HCT116 (cell line): ENCODE measurements at regions not wholly inside any gene's neighbourhood (a gene's known extent, or its start where the extent isn't known, plus 50 kb on each side); places are given as distances from the start of the nearest gene placed in this dataset.

ENCODE experiments used
- CBX3 ChIP-seq: IDR thresholded peaks from 2 replicates; pipeline ENCODE4 v1.6.1; 2012; ENCODE audit warnings: low read depth
- CEBPB ChIP-seq: IDR thresholded peaks from 2 replicates; pipeline ENCODE4 v1.6.1; 2012; ENCODE audit warnings: low read depth
- EZH2 ChIP-seq: fragments of 200-600 bp; sonication (generic); IDR thresholded peaks from 2 replicates; pipeline ENCODE4 v1.6.1; 2017; ENCODE audit warnings: antibody characterized with exemption, mixed run types
- POLR2AphosphoS5 ChIP-seq: IDR thresholded peaks from 2 replicates; pipeline ENCODE4 v1.6.1; 2011; ENCODE audit warnings: mild to moderate bottlenecking, low read depth, low read length, moderate library complexity
- RAD21 ChIP-seq: IDR thresholded peaks from 2 replicates; pipeline ENCODE4 v1.6.1; 2012; ENCODE audit warnings: low read depth, mild to moderate bottlenecking
- TF ChIP-seq, protein P1 (sequence below), 3 experiments: fragments of 200-600 bp in 1 of 3; sonication (generic) in 1 of 3; IDR thresholded peaks in 2 of 3; conservative IDR thresholded peaks in 1 of 3; 2 replicates each; pipeline ENCODE4 v1.5.1; 2012 to 2017; ENCODE audit warnings: low read depth in 2 of 3, low read length in 2 of 3, antibody characterized with exemption in 1 of 3, borderline replicate concordance in 1 of 3, control low read depth in 1 of 3, mild to moderate bottlenecking in 1 of 3, mixed read lengths in 1 of 3, mixed run types in 1 of 3, moderate library complexity in 1 of 3; ENCODE audit not compliant: insufficient read depth in 1 of 3
- TF ChIP-seq, protein P2 (sequence below): IDR thresholded peaks from 2 replicates; pipeline ENCODE4 v1.6.1; 2012; ENCODE audit warnings: low read depth

DNA sequence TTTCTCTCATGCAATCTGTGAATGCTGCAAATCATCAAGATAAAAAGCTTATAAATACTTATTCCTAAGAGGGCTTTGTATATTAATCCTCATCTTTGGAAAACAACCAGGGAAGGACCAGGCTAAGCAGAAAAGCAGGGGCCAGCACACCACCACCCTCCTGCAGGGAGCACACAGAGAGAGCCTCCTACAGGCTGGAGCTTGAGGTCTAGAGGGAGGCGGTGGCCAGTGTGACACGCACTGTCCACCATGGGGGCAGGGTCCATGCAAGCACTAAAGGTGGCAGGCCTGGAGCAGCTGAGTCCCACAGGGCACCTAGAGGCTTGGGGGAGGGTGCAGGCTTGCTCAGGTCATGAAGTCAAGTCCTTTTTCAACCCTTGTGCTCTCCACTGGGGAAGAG, 236.9 kb downstream of the TACR3 start:
- no peak for TF ChIP-seq RAD21
- TF ChIP-seq, protein P1, sequence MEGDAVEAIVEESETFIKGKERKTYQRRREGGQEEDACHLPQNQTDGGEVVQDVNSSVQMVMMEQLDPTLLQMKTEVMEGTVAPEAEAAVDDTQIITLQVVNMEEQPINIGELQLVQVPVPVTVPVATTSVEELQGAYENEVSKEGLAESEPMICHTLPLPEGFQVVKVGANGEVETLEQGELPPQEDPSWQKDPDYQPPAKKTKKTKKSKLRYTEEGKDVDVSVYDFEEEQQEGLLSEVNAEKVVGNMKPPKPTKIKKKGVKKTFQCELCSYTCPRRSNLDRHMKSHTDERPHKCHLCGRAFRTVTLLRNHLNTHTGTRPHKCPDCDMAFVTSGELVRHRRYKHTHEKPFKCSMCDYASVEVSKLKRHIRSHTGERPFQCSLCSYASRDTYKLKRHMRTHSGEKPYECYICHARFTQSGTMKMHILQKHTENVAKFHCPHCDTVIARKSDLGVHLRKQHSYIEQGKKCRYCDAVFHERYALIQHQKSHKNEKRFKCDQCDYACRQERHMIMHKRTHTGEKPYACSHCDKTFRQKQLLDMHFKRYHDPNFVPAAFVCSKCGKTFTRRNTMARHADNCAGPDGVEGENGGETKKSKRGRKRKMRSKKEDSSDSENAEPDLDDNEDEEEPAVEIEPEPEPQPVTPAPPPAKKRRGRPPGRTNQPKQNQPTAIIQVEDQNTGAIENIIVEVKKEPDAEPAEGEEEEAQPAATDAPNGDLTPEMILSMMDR (IDR thresholded peaks at IDR 0.05 in 2 of 3, conservative IDR thresholded peaks at IDR 0.05 in 1 of 3; ENCODE audit: borderline replicate concordance in 1 of 3, insufficient read depth in 1 of 3, low read depth in 2 of 3, low read length in 2 of 3): no peak
- TF ChIP-seq CEBPB: no peak
- TF ChIP-seq, protein P2, sequence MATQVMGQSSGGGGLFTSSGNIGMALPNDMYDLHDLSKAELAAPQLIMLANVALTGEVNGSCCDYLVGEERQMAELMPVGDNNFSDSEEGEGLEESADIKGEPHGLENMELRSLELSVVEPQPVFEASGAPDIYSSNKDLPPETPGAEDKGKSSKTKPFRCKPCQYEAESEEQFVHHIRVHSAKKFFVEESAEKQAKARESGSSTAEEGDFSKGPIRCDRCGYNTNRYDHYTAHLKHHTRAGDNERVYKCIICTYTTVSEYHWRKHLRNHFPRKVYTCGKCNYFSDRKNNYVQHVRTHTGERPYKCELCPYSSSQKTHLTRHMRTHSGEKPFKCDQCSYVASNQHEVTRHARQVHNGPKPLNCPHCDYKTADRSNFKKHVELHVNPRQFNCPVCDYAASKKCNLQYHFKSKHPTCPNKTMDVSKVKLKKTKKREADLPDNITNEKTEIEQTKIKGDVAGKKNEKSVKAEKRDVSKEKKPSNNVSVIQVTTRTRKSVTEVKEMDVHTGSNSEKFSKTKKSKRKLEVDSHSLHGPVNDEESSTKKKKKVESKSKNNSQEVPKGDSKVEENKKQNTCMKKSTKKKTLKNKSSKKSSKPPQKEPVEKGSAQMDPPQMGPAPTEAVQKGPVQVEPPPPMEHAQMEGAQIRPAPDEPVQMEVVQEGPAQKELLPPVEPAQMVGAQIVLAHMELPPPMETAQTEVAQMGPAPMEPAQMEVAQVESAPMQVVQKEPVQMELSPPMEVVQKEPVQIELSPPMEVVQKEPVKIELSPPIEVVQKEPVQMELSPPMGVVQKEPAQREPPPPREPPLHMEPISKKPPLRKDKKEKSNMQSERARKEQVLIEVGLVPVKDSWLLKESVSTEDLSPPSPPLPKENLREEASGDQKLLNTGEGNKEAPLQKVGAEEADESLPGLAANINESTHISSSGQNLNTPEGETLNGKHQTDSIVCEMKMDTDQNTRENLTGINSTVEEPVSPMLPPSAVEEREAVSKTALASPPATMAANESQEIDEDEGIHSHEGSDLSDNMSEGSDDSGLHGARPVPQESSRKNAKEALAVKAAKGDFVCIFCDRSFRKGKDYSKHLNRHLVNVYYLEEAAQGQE: no peak
- no peak for TF ChIP-seq EZH2
- no peak for TF ChIP-seq CBX3
- no peak for TF ChIP-seq POLR2AphosphoS5
